ENCODE measurements at regions not wholly inside any gene's neighbourhood (a gene's known extent, or its start where the extent isn't known, plus 50 kb on each side); places are given as distances from the start of the nearest gene placed in this dataset.

GRCh38 chr20:23166563-23166962 is 80.4 kb upstream of the CD93 start:
- dilution Hi-C loops (cut with MboI; ENCODE audit: extremely low pct_ligation_motif_present, low sequenced_read_pairs) (no loop called here), intact Hi-C loops (cut with micrococcal nuclease) (no loop called here)
- FAIRE-seq, result no peak

More at GRCh38 chr20:23166563-23166962, 80.4 kb upstream of the CD93 start:
- H3K27ac ChIP-seq (ENCODE audit: insufficient read depth, low read depth, low read length), result no peak overlapping the region
- H3K4me2 ChIP-seq (ENCODE audit: insufficient read depth, low read length), result no peak overlapping the region
- H3K9ac ChIP-seq (replicated peaks; ENCODE audit: extremely low read depth, insufficient read depth, low read length), result no peak overlapping the region
- TF ChIP-seq EZH2 (IDR thresholded peaks at IDR 0.05; ENCODE audit: borderline replicate concordance, low read depth, low read length, severe bottlenecking), result no peak
- TF ChIP-seq POLR2A (IDR thresholded peaks at IDR 0.05; ENCODE audit: low read depth, low read length), result no peak
- TF ChIP-seq GATA2 (IDR thresholded peaks at IDR 0.05; ENCODE audit: insufficient read depth, insufficient read length, low read depth, low read length), result no peak
- no peak for TF ChIP-seq POLR2AphosphoS5 (IDR thresholded peaks at IDR 0.05; ENCODE audit: insufficient read depth, low read depth, low read length)
- TF ChIP-seq CTCF (IDR thresholded peaks at IDR 0.05; ENCODE audit: extremely low read depth in 1 of 2, insufficient read depth in 1 of 2, low read depth in 1 of 2, low read length in 2 of 2), result no peak
- TF ChIP-seq MYC (IDR thresholded peaks at IDR 0.05; ENCODE audit: low read depth, low read length), result no peak
- no peak for TF ChIP-seq FOS (IDR thresholded peaks at IDR 0.05; ENCODE audit: borderline replicate concordance, insufficient read depth, low read length)
- no peak for TF ChIP-seq MAX (IDR thresholded peaks at IDR 0.05; ENCODE audit: insufficient read depth, insufficient read length)
- TF ChIP-seq JUN (IDR thresholded peaks at IDR 0.05; ENCODE audit: borderline replicate concordance, insufficient read depth, insufficient read length, low read depth), result no peak
- peaks cover 6% of the 10 kb centered on the region for H3K4me1 ChIP-seq (ENCODE audit: control insufficient read depth, extremely low read depth, insufficient read depth, low read length)
- H3K79me2 ChIP-seq (ENCODE audit: control insufficient read depth, insufficient read depth, low read length), result no peaks in the 10 kb centered on the region
- ChIA-PET CTCF (interaction anchor here (1.1 to 9.7 kb wide), 4 partner anchors 13 to 116 kb away, joined by 3 to 38 read pairs (median 14); partner anchors contain the start of gene THBD), POLR2A (no interaction called here)
- no peaks in the 10 kb centered on the region for H4K20me1 ChIP-seq (replicated peaks; ENCODE audit: control insufficient read depth, extremely low read depth, insufficient read depth, low read length)
- H2AFZ ChIP-seq (ENCODE audit: low read depth, low read length), result no peak overlapping the region
- H3K4me3 ChIP-seq (replicated peaks in 1 of 3; ENCODE audit: insufficient read depth in 1 of 3, low read depth in 1 of 3, low read length in 3 of 3), result no peak overlapping the region
- H3K36me3 ChIP-seq (ENCODE audit: control insufficient read depth in 2 of 2, extremely low read depth in 1 of 2, insufficient read depth in 2 of 2, low read length in 2 of 2), result no peaks in the 10 kb centered on the region
- no peaks in the 10 kb centered on the region for H3K9me1 ChIP-seq (replicated peaks; ENCODE audit: control insufficient read depth, extremely low read depth, insufficient read depth, low read length)
- DNase-seq (ENCODE audit: low read depth, low spot score), result no peak
- no peaks in the 10 kb centered on the region for H3K9me3 ChIP-seq (replicated peaks; ENCODE audit: control insufficient read depth, insufficient read depth, low read length)
- H3K27me3 ChIP-seq (ENCODE audit: control insufficient read depth in 2 of 2, insufficient read depth in 2 of 2, low read length in 2 of 2), result no peaks in the 10 kb centered on the region
- BruUV-seq (replicated peaks), result no TSS peak

Measured in endothelial cell of umbilical vein (primary cell).